SU-DHL-6 (cell line): ENCODE measurements at regions not wholly inside any gene's neighbourhood (a gene's known extent, or its start where the extent isn't known, plus 50 kb on each side); places are given as distances from the start of the nearest gene placed in this dataset.

Source experiments
- H2AFZ ChIP-seq: fragments of 200-600 bp; sonication (generic); 2 replicates; pipeline ENCODE4 v1.6.1; 2014; ENCODE audit warnings: low read depth, mild to moderate bottlenecking, moderate library complexity, mixed read lengths, antibody characterized with exemption, low read length; ENCODE audit not compliant: severe bottlenecking
- H3F3A ChIP-seq: fragments of 200-600 bp; shearing (Covaris generic); 2 replicates; pipeline ENCODE4 v1.6.0; 2016; ENCODE audit warnings: antibody characterized with exemption, mild to moderate bottlenecking; ENCODE audit not compliant: insufficient read depth
- H3K27ac ChIP-seq: fragments of 200-600 bp; sonication (generic); 2 replicates; pipeline ENCODE4 v1.5.1; 2016; ENCODE audit warnings: low read depth, mild to moderate bottlenecking, low read length, moderate library complexity, mixed read lengths
- H3K27me3 ChIP-seq: fragments of 200-600 bp; sonication (generic), shearing (Covaris generic); 2 replicates; pipeline ENCODE4 v1.6.0; 2014; ENCODE audit warnings: mild to moderate bottlenecking, low read length
- H3K36me3 ChIP-seq: fragments of 200-600 bp; sonication (generic); 2 replicates; pipeline ENCODE4 v1.6.1; 2014; ENCODE audit warnings: mild to moderate bottlenecking, low read length, mixed read lengths
- H3K4me2 ChIP-seq: fragments of 300-600, 200-600 bp; shearing (Covaris generic), sonication (generic); 2 replicates; pipeline ENCODE4 v1.6.0; 2014; ENCODE audit warnings: low read length, low read depth, mild to moderate bottlenecking; ENCODE audit not compliant: poor library complexity, severe bottlenecking
- H3K4me3 ChIP-seq: fragments of 200-600 bp; sonication (generic); 2 replicates; pipeline ENCODE4 v1.5.1; 2014; ENCODE audit warnings: antibody characterized with exemption, low read length, mild to moderate bottlenecking, mixed read lengths; ENCODE audit not compliant: insufficient read depth, poor library complexity, severe bottlenecking
- H3K79me2 ChIP-seq: fragments of 200-600 bp; sonication (generic); 2 replicates; pipeline ENCODE4 v1.6.1; 2014; ENCODE audit warnings: mild to moderate bottlenecking, low read length, moderate library complexity; ENCODE audit not compliant: insufficient read depth
- H3K9ac ChIP-seq: fragments of 200-600 bp; sonication (generic); 2 replicates; pipeline ENCODE4 v1.7.0; 2014; ENCODE audit warnings: mild to moderate bottlenecking, low read length
- H3K9me2 ChIP-seq: fragments of 200-600 bp; sonication (generic); replicated peaks from 2 replicates; pipeline ENCODE4 v1.6.1; 2014; ENCODE audit warnings: low read length; ENCODE audit not compliant: insufficient read depth
- H3K9me3 ChIP-seq: fragments of 200-600 bp; sonication (generic); 2 replicates; pipeline ENCODE4 v1.6.1; 2014; ENCODE audit warnings: low read length, mixed read lengths; ENCODE audit not compliant: insufficient read depth
- H4K20me1 ChIP-seq: fragments of 200-600 bp; sonication (generic); 2 replicates; pipeline ENCODE4 v1.6.1; 2014; ENCODE audit warnings: low read depth, mild to moderate bottlenecking, antibody characterized with exemption, low read length, moderate library complexity, mixed read lengths
- CTCF ChIP-seq: fragments of 200-600 bp; sonication (generic); IDR thresholded peaks from one replicate; pipeline ENCODE4 v1.5.1; 2017; ENCODE audit warnings: antibody characterized with exemption, mild to moderate bottlenecking, low read length, moderate library complexity; ENCODE audit not compliant: insufficient read depth, poor library complexity, severe bottlenecking
- EZH2phosphoT487 ChIP-seq: fragments of 200-600 bp; sonication (generic), shearing (Covaris generic); conservative IDR thresholded peaks from 2 replicates; pipeline ENCODE4 v1.6.1; 2018; ENCODE audit warnings: mild to moderate bottlenecking, antibody characterized with exemption, low read length, moderate library complexity, mixed read lengths

GRCh38 chr1:191151321-191151807, 673.7 kb upstream of the BRINP3 start:
- Histone ChIP-seq H3K27me3 (no peaks in the 10 kb centered on the region), H3K27ac (no peak overlapping the region), H3K9me3 (no peaks in the 10 kb centered on the region), H3F3A (no peaks in the 10 kb centered on the region), H2AFZ (no peak overlapping the region), H3K4me3 (no peak overlapping the region), H3K9ac (no peak overlapping the region), H4K20me1 (no peaks in the 10 kb centered on the region), H3K36me3 (0 out of 2 replicates have a peak, but pooled peaks cover 2% of the 10 kb centered on the region), H3K4me2 (no peak overlapping the region), H3K79me2 (no peaks in the 10 kb centered on the region), H3K9me2 (no peaks in the 10 kb centered on the region)
- no peak for TF ChIP-seq EZH2phosphoT487
- TF ChIP-seq CTCF: no peak

GRCh38 chr1:191152776-191153175, 675.1 kb upstream of the BRINP3 start:
- H3F3A ChIP-seq: no peaks in the 10 kb centered on the region; the same call in 1 of the 2 replicates
- H2AFZ ChIP-seq: peak overlapping the region; percentile 66
- H3K9ac ChIP-seq: no peak overlapping the region
- H3K27me3 ChIP-seq: no peaks in the 10 kb centered on the region
- TF ChIP-seq CTCF (no peak), EZH2phosphoT487 (no peak)
- H3K9me3 ChIP-seq: no peaks in the 10 kb centered on the region
- H3K4me3 ChIP-seq: no peak overlapping the region
- 0 out of 2 replicates have a peak, but pooled peaks cover 6% of the 10 kb centered on the region for H3K36me3 ChIP-seq
- H3K9me2 ChIP-seq: no peaks in the 10 kb centered on the region
- no peak overlapping the region for H3K27ac ChIP-seq
- H3K79me2 ChIP-seq: no peaks in the 10 kb centered on the region
- no peak overlapping the region for H3K4me2 ChIP-seq
- no peaks in the 10 kb centered on the region for H4K20me1 ChIP-seq

GRCh38 chr1:191155178-191155577, 677.5 kb upstream of the BRINP3 start:
- Histone ChIP-seq H3K9ac (no peak overlapping the region), H3K9me3 (no peaks in the 10 kb centered on the region), H3K4me3 (no peak overlapping the region)

More at GRCh38 chr1:191155178-191155577, 677.5 kb upstream of the BRINP3 start:
- 0 out of 2 replicates have a peak, but pooled peaks cover 5% of the 10 kb centered on the region for H3K36me3 ChIP-seq
- H3K4me2 ChIP-seq: no peak overlapping the region
- TF ChIP-seq EZH2phosphoT487 (no peak), CTCF (no peak)
- no peaks in the 10 kb centered on the region for H3K79me2 ChIP-seq
- H3K27ac ChIP-seq: no peak overlapping the region
- no peaks in the 10 kb centered on the region for H4K20me1 ChIP-seq
- no peaks in the 10 kb centered on the region for H3K9me2 ChIP-seq
- H3K27me3 ChIP-seq: no peaks in the 10 kb centered on the region
- H3F3A ChIP-seq: no peaks in the 10 kb centered on the region; the same call in 1 of the 2 replicates
- H2AFZ ChIP-seq: peak overlapping the region; percentile 72
